ENCODE measurements at regions not wholly inside any gene's neighbourhood (a gene's known extent, or its start where the extent isn't known, plus 50 kb on each side); places are given as distances from the start of the nearest gene placed in this dataset.

GRCh38 chr4:138561906-138562305 is 319.8 kb upstream of the SLC7A11 start:
- DNase-seq (ENCODE audit: low spot score) = no peak

DNA sequence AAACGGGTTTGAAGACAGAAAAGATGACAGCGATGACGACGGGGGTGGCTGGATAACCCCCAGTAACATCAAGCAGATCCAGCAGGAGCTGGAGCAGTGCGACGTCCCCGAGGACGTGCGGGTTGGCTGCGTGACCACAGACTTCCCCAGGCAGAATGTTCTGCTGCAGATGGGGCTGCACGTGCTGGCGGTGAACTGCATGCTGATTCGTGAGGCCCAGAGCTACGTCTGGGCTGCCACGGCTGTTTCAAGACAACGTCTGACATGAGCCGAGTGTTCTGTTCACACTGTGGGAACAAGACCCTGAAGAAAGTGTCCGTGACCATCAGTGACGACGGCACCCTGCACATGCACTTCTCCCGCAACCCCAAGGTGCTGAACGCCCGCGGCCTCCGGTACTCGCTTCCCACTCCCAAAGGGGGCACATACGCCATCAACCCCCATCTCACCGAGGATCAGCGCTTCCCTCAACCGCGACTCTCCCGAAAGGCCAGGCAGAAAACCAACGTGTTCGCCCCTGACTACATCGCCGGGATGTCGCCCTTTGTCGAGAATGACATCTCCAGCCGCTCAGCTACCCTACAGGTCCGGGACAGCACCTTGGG is 319.2 kb upstream of the SLC7A11 start:
- DNase-seq (ENCODE audit: low spot score) = no peak

- no peak for DNase-seq (ENCODE audit: low spot score)
Measured at GRCh38 chr4:138560448-138560847, 318.3 kb upstream of the SLC7A11 start.

- no peak for DNase-seq (ENCODE audit: low spot score)
Measured at GRCh38 chr4:138558886-138559285, 316.7 kb upstream of the SLC7A11 start.

DNA sequence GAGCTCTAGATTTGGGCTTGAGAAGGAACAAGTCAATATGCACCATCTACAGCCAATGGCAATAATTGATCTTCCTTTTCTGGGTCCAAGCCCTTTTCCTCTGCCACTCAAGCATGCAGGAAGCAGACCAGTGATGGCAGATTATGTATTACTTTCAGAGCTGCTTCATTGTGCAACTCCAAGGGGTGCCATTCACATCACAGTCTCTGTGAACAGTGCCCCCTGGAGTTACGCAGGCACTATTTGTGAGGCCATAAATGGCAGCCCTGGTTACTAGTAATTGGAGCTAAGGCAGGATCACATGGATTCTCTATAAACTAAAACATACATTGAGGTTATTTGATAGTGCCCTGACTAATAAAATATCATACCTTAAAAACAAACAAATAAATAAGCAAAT is 313.4 kb upstream of the SLC7A11 start:
- DNase-seq (ENCODE audit: low spot score) = no peak

GRCh38 chr4:138555108-138555507 is 313.0 kb upstream of the SLC7A11 start:
- DNase-seq (ENCODE audit: low spot score) = no peak

- DNase-seq (ENCODE audit: low spot score) = no peak
Measured at GRCh38 chr4:138553001-138553845, 311.1 kb upstream of the SLC7A11 start.

GRCh38 chr4:138542191-138542776 is 300.1 kb upstream of the SLC7A11 start:
- DNase-seq (ENCODE audit: low spot score) = no peak

DNA sequence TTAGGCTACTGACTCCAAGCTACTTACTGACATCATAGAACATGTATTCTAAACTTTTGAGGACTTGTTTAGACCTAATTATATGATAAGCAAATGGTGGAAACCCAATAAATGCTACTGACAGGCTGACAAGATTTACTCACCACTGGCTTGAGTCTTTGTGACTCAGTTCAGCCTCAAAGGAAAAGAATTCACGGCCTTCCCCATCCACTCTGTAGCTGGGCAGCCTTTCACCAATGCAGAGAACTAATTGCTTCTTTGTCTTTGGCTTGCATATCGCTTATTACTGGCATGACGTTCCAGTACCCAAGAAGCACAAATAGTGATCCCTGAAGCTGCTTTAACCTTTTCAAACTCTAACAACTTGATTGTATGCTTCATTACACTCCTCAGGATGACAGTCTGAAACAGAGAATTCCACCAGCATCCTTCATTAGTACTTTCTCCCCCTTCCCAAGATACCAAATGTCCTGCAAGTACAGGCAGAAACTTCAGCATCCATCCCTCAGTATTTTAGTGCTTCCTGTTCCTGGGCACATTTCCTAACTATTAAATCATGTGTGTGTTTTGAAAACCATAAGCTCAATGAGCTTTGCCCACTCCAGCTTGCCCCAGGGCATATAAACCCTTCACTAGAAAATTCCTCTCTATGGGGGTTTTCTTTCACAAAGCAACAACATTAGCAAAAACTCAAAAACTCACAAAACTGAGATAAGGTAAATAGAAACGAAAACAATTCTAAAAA is 298.1 kb upstream of the SLC7A11 start:
- no peak for DNase-seq (ENCODE audit: low spot score)

- DNase-seq (ENCODE audit: low spot score) = no peak
Measured at GRCh38 chr4:138538743-138539142, 296.6 kb upstream of the SLC7A11 start.

DNA sequence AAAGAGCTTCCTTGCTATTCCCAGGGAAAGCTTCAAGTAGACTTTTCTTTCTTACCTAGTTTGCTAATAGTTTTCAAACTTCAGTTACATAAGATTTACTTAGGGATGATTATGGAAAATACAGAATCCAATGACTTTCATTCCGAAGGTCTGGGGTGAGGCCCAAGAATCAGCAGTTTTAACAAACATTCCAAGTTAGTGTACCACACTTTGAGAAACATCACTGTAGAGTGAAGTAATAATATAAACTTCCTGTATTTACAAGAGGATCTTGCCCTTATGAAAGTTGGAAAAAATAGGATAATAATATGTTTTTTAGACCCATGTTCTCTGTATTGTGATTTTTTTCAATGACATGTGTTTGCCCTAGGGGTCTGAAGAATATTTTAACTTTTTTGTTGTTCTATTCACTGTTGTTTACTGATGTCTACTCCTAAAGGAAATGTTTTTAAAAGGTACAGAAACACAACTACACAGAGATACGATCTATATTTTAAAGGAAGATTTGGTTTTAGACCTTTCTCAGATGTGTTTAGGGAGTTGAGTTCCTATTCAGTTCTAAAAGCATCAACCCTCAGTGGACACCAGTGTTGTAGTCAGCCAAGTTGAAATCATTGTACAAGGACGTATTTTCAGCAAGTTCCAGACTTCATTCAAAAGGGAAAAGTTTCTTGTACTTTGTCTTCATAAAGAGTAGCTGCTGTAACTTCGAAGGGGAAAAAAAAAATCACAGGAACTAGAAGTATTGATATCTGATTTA is 295.8 kb upstream of the SLC7A11 start:
- DNase-seq (ENCODE audit: low spot score) = no peak

DNA sequence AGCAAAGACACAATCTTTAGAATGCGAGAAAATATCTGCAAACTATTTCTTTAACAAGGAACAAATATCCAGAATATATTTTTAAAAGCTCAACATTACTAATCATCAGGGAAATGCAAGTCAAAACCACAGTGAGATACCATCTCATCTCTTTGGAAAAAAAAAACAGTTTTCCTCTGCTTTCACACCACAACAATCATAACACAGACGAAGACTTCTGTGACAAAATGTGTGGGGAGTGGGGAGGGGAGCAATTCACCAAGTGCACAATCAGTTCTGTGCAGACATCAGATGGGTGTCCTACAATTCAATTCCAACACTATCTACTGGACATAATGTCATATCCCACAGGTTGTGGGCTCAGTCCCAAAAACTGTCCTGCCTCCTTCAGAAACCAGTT is 293.2 kb upstream of the SLC7A11 start:
- DNase-seq (ENCODE audit: low spot score) = no peak

- peak; percentile 11 for DNase-seq (ENCODE audit: low spot score)
Measured at GRCh38 chr4:138522366-138522765, 280.2 kb upstream of the SLC7A11 start.

DNA sequence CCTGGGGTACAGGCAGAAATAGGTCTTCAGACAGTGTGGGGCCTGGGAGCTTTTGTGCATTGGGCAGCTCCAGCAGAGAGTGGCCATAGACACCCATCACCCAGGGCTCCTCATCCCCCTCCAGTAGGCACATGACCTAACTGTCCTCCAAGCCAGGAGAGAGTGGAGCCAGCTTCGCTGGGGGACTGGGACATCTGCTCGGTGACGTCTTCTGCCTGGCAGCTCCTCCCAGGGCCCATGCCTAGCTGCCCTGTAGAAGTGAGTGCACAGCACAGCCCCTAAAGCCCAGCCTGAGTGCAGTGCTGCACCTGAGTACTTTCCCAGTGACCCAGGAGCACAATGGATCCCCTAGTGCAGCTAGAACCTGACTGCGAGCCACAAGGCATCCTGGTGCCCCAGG is 279.7 kb upstream of the SLC7A11 start:
- DNase-seq (ENCODE audit: low spot score) = no peak

- DNase-seq (ENCODE audit: low spot score) = no peak
Measured at GRCh38 chr4:138519436-138519835, 277.3 kb upstream of the SLC7A11 start.

DNA sequence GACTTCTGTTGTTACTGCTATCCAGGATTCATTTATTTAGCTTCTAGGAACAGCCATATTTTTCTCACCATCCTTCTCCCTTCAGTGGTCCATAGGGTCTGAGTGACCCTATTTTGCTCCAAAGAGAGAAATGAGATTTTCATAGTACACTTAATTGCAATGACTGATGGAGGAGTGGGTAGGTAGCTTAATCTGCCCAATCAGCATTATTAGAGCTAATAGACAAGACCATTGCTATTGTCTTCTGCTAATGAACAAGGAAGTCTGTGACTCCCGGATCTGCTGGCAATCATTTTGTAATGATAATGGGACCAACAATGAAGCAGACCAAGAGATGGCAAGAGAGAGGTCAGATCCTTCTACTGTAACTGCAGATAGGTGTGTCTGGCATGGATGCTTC is 271.4 kb upstream of the SLC7A11 start:
- DNase-seq (ENCODE audit: low spot score) = no peak

DNA sequence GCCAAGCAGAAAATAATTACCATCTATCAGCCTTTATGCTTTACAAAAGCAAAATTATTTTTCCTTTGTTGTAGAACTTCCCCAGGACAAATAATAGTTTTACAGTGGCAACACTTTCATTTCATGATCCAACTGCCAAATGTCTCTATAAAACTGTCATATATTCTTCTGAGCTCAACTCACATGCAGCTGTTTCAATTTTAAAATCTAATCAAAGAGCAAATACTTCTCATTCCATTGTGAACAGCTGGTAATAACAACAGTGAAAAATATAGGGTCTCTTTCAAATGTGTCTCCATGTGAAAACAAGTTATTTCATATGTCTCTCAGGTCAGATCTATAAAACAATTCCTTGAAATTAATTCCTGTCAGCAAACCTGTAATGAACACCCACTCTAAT is 270.6 kb upstream of the SLC7A11 start:
- DNase-seq (ENCODE audit: low spot score) = no peak

DNA sequence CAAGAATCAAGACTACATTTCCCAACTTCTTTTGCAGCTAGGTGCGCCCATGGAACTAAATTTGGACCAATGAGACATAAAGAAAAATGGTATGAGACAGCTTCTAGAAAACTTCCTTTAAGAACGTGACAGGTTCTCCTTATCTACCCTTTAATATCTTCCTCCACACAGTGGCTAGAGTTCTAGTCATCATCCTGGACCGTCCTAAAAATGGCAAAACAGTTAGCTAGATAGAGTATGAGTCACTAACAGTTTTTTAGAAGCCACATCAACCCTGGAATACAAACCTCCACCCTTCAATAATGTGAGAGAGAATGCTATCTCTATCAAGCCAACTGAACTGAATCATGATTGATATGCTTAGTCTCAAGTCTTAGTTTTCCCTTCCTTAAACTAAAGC is 267.9 kb upstream of the SLC7A11 start:
- no peak for DNase-seq (ENCODE audit: low spot score)

- DNase-seq (ENCODE audit: low spot score) = no peak
Measured at GRCh38 chr4:138509346-138509745, 267.2 kb upstream of the SLC7A11 start.

DNA sequence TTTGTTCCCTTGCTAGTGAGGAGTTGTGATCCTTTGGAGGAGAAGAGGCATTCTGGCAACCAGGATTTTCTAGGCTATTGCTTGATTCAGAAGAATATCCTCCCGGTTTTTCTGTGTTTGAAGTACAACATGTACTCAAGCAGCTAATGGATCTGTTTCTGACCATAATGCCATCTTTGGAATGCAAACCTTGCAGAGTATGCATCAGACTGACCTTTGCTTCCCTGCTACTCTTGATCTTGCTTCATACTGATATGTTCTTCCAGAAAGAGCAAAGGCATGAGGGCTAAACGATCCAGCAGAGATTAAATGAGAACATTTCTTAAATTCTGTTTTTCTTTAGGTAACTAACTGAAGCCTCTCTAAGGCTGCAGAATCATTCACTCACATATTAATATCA is 265.4 kb upstream of the SLC7A11 start:
- DNase-seq (ENCODE audit: low spot score) = no peak

DNA sequence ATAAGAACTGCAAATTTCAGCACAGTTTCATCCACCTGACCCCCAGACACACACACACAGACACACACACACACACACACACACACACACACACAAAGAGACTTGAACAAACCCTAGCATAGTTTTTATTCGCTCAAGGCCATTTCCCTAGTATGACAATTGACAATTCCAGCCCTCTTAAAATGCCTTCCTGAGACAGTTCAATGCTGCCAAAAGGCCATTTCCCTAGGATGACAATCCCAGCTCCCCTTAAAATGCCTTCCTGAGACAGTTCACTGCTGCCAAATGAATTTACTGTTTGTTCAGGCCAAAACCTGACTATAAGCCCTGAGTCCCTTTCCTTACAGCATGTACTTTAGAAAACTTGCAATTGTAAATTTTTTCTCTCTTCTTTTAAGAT is 259.5 kb upstream of the SLC7A11 start:
- DNase-seq (ENCODE audit: low spot score) = no peak

DNA sequence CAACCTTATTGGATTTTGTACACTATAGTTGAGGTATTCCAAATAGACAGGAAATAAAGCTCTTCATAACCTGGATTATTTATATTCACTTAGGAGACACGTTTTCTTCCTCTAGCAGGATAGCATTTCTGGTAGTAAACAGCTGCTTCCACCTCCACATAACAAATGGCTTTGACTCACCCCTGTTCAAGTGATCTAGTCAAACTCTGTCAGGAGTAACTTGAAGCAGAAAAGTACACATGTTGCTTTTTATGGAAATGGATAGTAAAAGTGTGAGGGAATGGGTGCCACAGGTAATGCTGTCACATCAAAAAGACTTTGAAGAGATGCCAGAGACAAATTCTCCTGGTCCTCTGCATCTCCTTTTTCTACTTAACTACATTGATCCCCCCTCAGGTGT is 258.7 kb upstream of the SLC7A11 start:
- no peak for DNase-seq (ENCODE audit: low spot score)
